Hepatocyte (in vitro differentiated cells): ENCODE measurements at regions not wholly inside any gene's neighbourhood (a gene's known extent, or its start where the extent isn't known, plus 50 kb on each side); places are given as distances from the start of the nearest gene placed in this dataset.

Source experiments
- CTCF ChIP-seq: fragments of 200-600 bp; sonication (generic); IDR thresholded peaks from 2 replicates; pipeline ENCODE4 v1.5.1; 2016; ENCODE audit warnings: antibody characterized with exemption, mild to moderate bottlenecking; ENCODE audit not compliant: poor library complexity
- EZH2 ChIP-seq: fragments of 200-600 bp; sonication (generic); IDR thresholded peaks from 2 replicates; pipeline ENCODE4 v1.6.1; 2016; ENCODE audit warnings: antibody characterized with exemption, mild to moderate bottlenecking, borderline replicate concordance
- EZH2phosphoT487 ChIP-seq: fragments of 200-600 bp; sonication (generic); IDR thresholded peaks from one replicate; pipeline ENCODE4 v1.6.1; 2018; ENCODE audit warnings: antibody characterized with exemption, mild to moderate bottlenecking, low read depth, moderate library complexity; ENCODE audit not compliant: unreplicated experiment, severe bottlenecking

- TF ChIP-seq CTCF (no peak), EZH2phosphoT487 (no peak), EZH2 (no peak)
Observed at GRCh38 chr15:69810431-69811354, 287.0 kb downstream of the TLE3 start.
